ENCODE measurements at regions not wholly inside any gene's neighbourhood (a gene's known extent, or its start where the extent isn't known, plus 50 kb on each side); places are given as distances from the start of the nearest gene placed in this dataset.

GRCh38 chr12:116458492-116458891 lies 100.7 kb upstream of the MAP1LC3B2 start:
- TF ChIP-seq POLR2AphosphoS5 (IDR thresholded peaks at IDR 0.05; ENCODE audit: borderline replicate concordance, low read depth, low read length) (no peak), EZH2 (IDR thresholded peaks at IDR 0.05) (no peak), FOXP2 (optimal IDR thresholded peaks at IDR 0.05; ENCODE audit: control extremely low read depth, extremely low read length, insufficient read depth) (no peak)

All from SK-N-MC (cell line).